K562 (cell line): ENCODE measurements at regions not wholly inside any gene's neighbourhood (a gene's known extent, or its start where the extent isn't known, plus 50 kb on each side); places are given as distances from the start of the nearest gene placed in this dataset.

Experiments
- ATAC-seq: fragments of 200-7000 bp; cut with Tn5 transposase; 3 replicates; pipeline ENCODE4 v1.9.1; 2020; ENCODE audit warnings: moderate library complexity
- BruUV-seq: library from RNA; stranded (reverse); fragments of 400-500 nt; replicated peaks from 2 replicates; lab custom pipeline; 2021; lab: Mats Ljungman, UMichigan
- CTCF ChIA-PET: fragments of 300-600 bp; formaldehyde crosslinking; extraction: SDS; loops from one replicate; lab custom pipeline; 2021; ENCODE audit warnings: low intra/inter-chr PET ratio; lab: Yijun Ruan, JAX
- POLR2A ChIA-PET: fragments of 300-600, 350-650 bp; sonication (Branson Sonifier 250); formaldehyde crosslinking; extraction: SDS; loops from one replicate; lab custom pipeline; 2021; ENCODE audit warnings: antibody characterized with exemption, inconsistent platforms; lab: Yijun Ruan, JAX
- DNase-seq, 4 experiments: peaks; one replicate each; pipeline versions ENCODE4 v3.0.0 to v3.0.0-alpha.2; 2011 to 2018; ENCODE audit warnings: low spot score in 3 of 4, mixed read lengths in 3 of 4; ENCODE audit errors: extremely low read depth in 1 of 4
- FAIRE-seq: peaks from 2 replicates; lab custom pipeline; 2011; peaks lifted over from hg19 to GRCh38; lab: Jason Lieb, UNC
- H2AFZ ChIP-seq: 2 replicates; pipeline ENCODE4 v1.6.0; 2011; ENCODE audit warnings: low read depth, low read length, control low read depth, inconsistent platforms
- H3K27ac ChIP-seq: fragments of 200-600 bp; 3 replicates; pipeline ENCODE4 v1.8.0; 2011; ENCODE audit warnings: low read depth, mild to moderate bottlenecking, control low read depth, inconsistent platforms, low read length, moderate library complexity, mixed read lengths; ENCODE audit errors: extremely low read depth
- H3K27me3 ChIP-seq, 2 experiments: fragments of 300-600 bp in 1 of 2; 2 replicates in 1 of 2; 3 replicates in 1 of 2; pipeline versions ENCODE4 v1.6.0 to v1.8.0; 2011; ENCODE audit warnings: inconsistent platforms in 2 of 2, low read length in 2 of 2, mild to moderate bottlenecking in 1 of 2, mixed read lengths in 1 of 2, moderate library complexity in 1 of 2; ENCODE audit not compliant: control insufficient read depth in 2 of 2, insufficient read depth in 2 of 2
- H3K36me3 ChIP-seq: fragments of 300-600 bp; 3 replicates; pipeline ENCODE4 v1.8.0; 2011; ENCODE audit warnings: mild to moderate bottlenecking, low read length, inconsistent platforms; ENCODE audit not compliant: control insufficient read depth, insufficient read depth
- H3K4me1 ChIP-seq, 2 experiments: fragments of 200-600 bp in 1 of 2; replicated peaks in 1 of 2; 2 replicates in 1 of 2; 3 replicates in 1 of 2; pipeline versions ENCODE4 v1.5.1 to v1.8.0; 2011; ENCODE audit warnings: inconsistent platforms in 2 of 2, low read length in 2 of 2, mild to moderate bottlenecking in 1 of 2, mixed read lengths in 1 of 2, moderate library complexity in 1 of 2; ENCODE audit not compliant: control insufficient read depth in 2 of 2, insufficient read depth in 2 of 2
- H3K4me2 ChIP-seq: 2 replicates; pipeline ENCODE4 v1.6.1; 2011; ENCODE audit warnings: low read length, control low read depth, inconsistent platforms, mixed read lengths; ENCODE audit not compliant: insufficient read depth
- H3K4me3 ChIP-seq: fragments of 200-600 bp; sonication (generic), shearing (Covaris generic); 2 replicates; pipeline ENCODE4 v1.5.1; 2016; ENCODE audit warnings: control low read depth, inconsistent platforms
- H3K79me2 ChIP-seq: fragments of 200-600 bp; 3 replicates; pipeline ENCODE4 v1.8.0; 2011; ENCODE audit warnings: low read length, inconsistent platforms; ENCODE audit not compliant: control insufficient read depth, insufficient read depth
- H3K9ac ChIP-seq, 2 experiments: 2 replicates each; pipeline versions ENCODE4 v1.6.0 to v1.6.1; 2011; ENCODE audit warnings: low read depth in 2 of 2, low read length in 2 of 2, control low read depth in 1 of 2, inconsistent platforms in 1 of 2, mild to moderate bottlenecking in 1 of 2, mixed read lengths in 1 of 2; ENCODE audit not compliant: insufficient read depth in 1 of 2
- H3K9me1 ChIP-seq: one replicate; pipeline ENCODE4 v1.6.0; 2011; ENCODE audit warnings: inconsistent platforms, mild to moderate bottlenecking, low read length, moderate library complexity; ENCODE audit not compliant: control insufficient read depth, insufficient read depth
- H3K9me3 ChIP-seq: replicated peaks from 2 replicates; pipeline ENCODE4 v1.5.1; 2011; ENCODE audit warnings: low read depth, low read length, inconsistent platforms; ENCODE audit not compliant: control insufficient read depth, insufficient read depth
- H4K20me1 ChIP-seq: replicated peaks from 2 replicates; pipeline ENCODE4 v1.6.1; 2011; ENCODE audit warnings: low read length, inconsistent platforms, mixed read lengths; ENCODE audit not compliant: control insufficient read depth, insufficient read depth
- BCOR ChIP-seq: fragments of 450-650 bp; IDR thresholded peaks from 2 replicates; pipeline ENCODE4 v1.6.1; 2016
- BRCA1 ChIP-seq, 2 experiments: fragments of 450-650 bp in 1 of 2; sonication (generic) in 1 of 2; formaldehyde crosslinking in 1 of 2; IDR thresholded peaks; 2 replicates each; pipeline versions ENCODE4 v1.5.0 to v1.6.1; 2017 to 2020; ENCODE audit warnings: mild to moderate bottlenecking in 1 of 2, missing genetic modification reagents in 1 of 2
- E2F1 ChIP-seq: sonication (generic); formaldehyde crosslinking; IDR thresholded peaks from 2 replicates; pipeline ENCODE4 v1.8.1; 2023; ENCODE audit warnings: mild to moderate bottlenecking, missing genetic modification reagents, moderate library complexity
- ETS2 ChIP-seq: IDR thresholded peaks from 2 replicates; pipeline ENCODE4 v1.6.1; 2016; ENCODE audit warnings: borderline replicate concordance, missing genetic modification characterization, mild to moderate bottlenecking, moderate library complexity, missing compliant biosample characterization; ENCODE audit not compliant: poor library complexity, severe bottlenecking
- HEY1 ChIP-seq: fragments of 250-450 bp; sonication (Bioruptor Pico); IDR thresholded peaks from 2 replicates; pipeline ENCODE4 v1.5.0; 2020; ENCODE audit warnings: mild to moderate bottlenecking, moderate library complexity, borderline replicate concordance
- RBFOX2 ChIP-seq: fragments of 200-400 bp; formaldehyde crosslinking; IDR thresholded peaks from 2 replicates; pipeline ENCODE4 v1.6.1; 2017; ENCODE audit warnings: low read depth, mild to moderate bottlenecking, low read length, moderate library complexity
- USF1 ChIP-seq: sonication (generic); formaldehyde crosslinking; IDR thresholded peaks from 2 replicates; pipeline ENCODE4 v1.9.0; 2022; ENCODE audit warnings: mild to moderate bottlenecking, missing genetic modification reagents
- ZFP91 ChIP-seq: sonication (generic); formaldehyde crosslinking; IDR thresholded peaks from 2 replicates; pipeline ENCODE4 v1.8.0; 2022; ENCODE audit warnings: mild to moderate bottlenecking, missing genetic modification reagents
- ZMIZ1 ChIP-seq, 2 experiments: fragments of 150-350 bp in 1 of 2; IDR thresholded peaks; 2 replicates each; pipeline ENCODE4 v1.6.1; 2012 to 2016; ENCODE audit warnings: low read depth in 2 of 2, low read length in 2 of 2, mild to moderate bottlenecking in 1 of 2, moderate library complexity in 1 of 2
- ZNF175 ChIP-seq: fragments of 200-800 bp; sonication (Bioruptor generic); IDR thresholded peaks from 2 replicates; pipeline ENCODE4 v1.6.1; 2016; ENCODE audit warnings: low read depth, mild to moderate bottlenecking, missing genetic modification characterization, missing compliant biosample characterization
- ZNF384 ChIP-seq: IDR thresholded peaks from 2 replicates; pipeline ENCODE4 v1.6.1; 2012; ENCODE audit warnings: low read depth, low read length, improper control_type of control experiment
- ZNF551 ChIP-seq: fragments of 250-450 bp; sonication (Bioruptor Pico); IDR thresholded peaks from 2 replicates; pipeline ENCODE4 v1.5.0; 2021; ENCODE audit warnings: mild to moderate bottlenecking, moderate library complexity
- WGBS: fragments of 100-300 bp; shearing (Covaris generic); methylation state at CpG from one replicate; pipeline ENCODE4 v1.1.6; 2016; ENCODE audit warnings: low coverage, mixed read lengths; ENCODE audit not compliant: insufficient coverage; ENCODE audit errors: missing lambda C conversion rate; 5-methylcytosine and 5-hydroxymethylcytosine counted together
- in situ Hi-C: fragments of 300-500 bp; cut with MboI; formaldehyde crosslinking; loops from 4 replicates; pipeline ENCODE4 v1.15.0; 2018; ENCODE audit warnings: inconsistent platforms, mixed read lengths
- intact Hi-C: fragments of 100-400 bp; cut with micrococcal nuclease; formaldehyde crosslinking; loops from 2 replicates; pipeline ENCODE4 v1.14.2; 2022

- POLR2A ChIA-PET = interaction anchor here (0.5 to 1.9 kb wide), 5 partner anchors 9 to 538 kb away, joined by 3 to 6 read pairs (median 4); no protein-coding TSS in a partner anchor
- H3K9me1 ChIP-seq = no peaks in the 10 kb centered on the region
- BruUV-seq = no TSS peak
- DNase-seq (no peak), FAIRE-seq (no peak), ATAC-seq (no peak)
- H3K4me3 ChIP-seq = no peak overlapping the region
- in situ Hi-C loops (no loop called here), intact Hi-C loops (no loop called here)
- H3K27me3 ChIP-seq = peaks cover 47 to 74% of the 10 kb centered on the region in 2 experiments; a peak in 4 of 5 replicates
- 2% methylated on average over 7 of the region's 7 CpGs for WGBS
- no peaks in the 10 kb centered on the region for H3K79me2 ChIP-seq
- H4K20me1 ChIP-seq = peaks cover 3% of the 10 kb centered on the region; the same call in 1 of the 2 replicates
- H3K4me2 ChIP-seq = no peak overlapping the region
- no peak overlapping the region for H3K9ac ChIP-seq
- H2AFZ ChIP-seq = no peak overlapping the region
- H3K27ac ChIP-seq = no peak overlapping the region
- H3K9me3 ChIP-seq = no peaks in the 10 kb centered on the region
- CTCF ChIA-PET = no interaction called here
- H3K4me1 ChIP-seq = peaks cover 0 to 3% of the 10 kb centered on the region in 2 experiments; a peak in 1 of 5 replicates
- TF ChIP-seq BCOR (no peak), RBFOX2 (no peak), ZFP91 (CRISPR knock-in tag) (no peak), ETS2 (tag) (no peak), ZMIZ1 (IDR thresholded peaks at IDR 0.05; ENCODE audit: low read depth in 2 of 2, low read length in 2 of 2) (no peak), USF1 (CRISPR knock-in tag) (no peak), ZNF384 (no peak), ZNF551 (CRISPR knock-in tag) (no peak), ZNF175 (CRISPR knock-in tag) (no peak), BRCA1 (IDR thresholded peaks at IDR 0.05) (no peak), BRCA1 (CRISPR knock-in tag; IDR thresholded peaks at IDR 0.05) (no peak), E2F1 (CRISPR knock-in tag) (no peak), HEY1 (no peak)
- H3K36me3 ChIP-seq = no peaks in the 10 kb centered on the region
Measured at GRCh38 chr7:128161466-128162125, 79.5 kb upstream of the LEP start.
